Activated CD4-positive, alpha-beta T cell treated with anti-CD3 and anti-CD28 coated beads, Interleukin-2, amount 10 ng/mL, durations not matched to agents 24 days and 14 days (primary cell): ENCODE measurements at regions not wholly inside any gene's neighbourhood (a gene's known extent, or its start where the extent isn't known, plus 50 kb on each side); places are given as distances from the start of the nearest gene placed in this dataset.
"Not testable (repeated sequence)": the region's sequence is repeated elsewhere in the genome, so short reads cannot be mapped to it uniquely, and the experiment has no call there.

Experiments
- DNase-seq: peaks from one replicate; pipeline ENCODE4 v3.0.0; 2022
- H3K27ac Mint-ChIP-seq: one replicate; pipeline ENCODE4 v1.8.0; 2022; ENCODE audit warnings: mild to moderate bottlenecking, mixed read lengths
- H3K27me3 Mint-ChIP-seq: one replicate; pipeline ENCODE4 v1.8.0; 2022; ENCODE audit warnings: mixed read lengths
- H3K36me3 Mint-ChIP-seq: one replicate; pipeline ENCODE4 v1.8.0; 2022; ENCODE audit warnings: low read depth, mild to moderate bottlenecking, mixed read lengths
- H3K4me1 Mint-ChIP-seq: one replicate; pipeline ENCODE4 v1.8.0; 2021; ENCODE audit warnings: mixed read lengths
- H3K4me3 Mint-ChIP-seq: one replicate; pipeline ENCODE4 v1.8.0; 2022; ENCODE audit warnings: mild to moderate bottlenecking, moderate library complexity, mixed read lengths
- H3K9me3 Mint-ChIP-seq: one replicate; pipeline ENCODE4 v1.8.0; 2021; ENCODE audit warnings: mixed read lengths
- intact Hi-C: fragments of 100-400 bp; cut with micrococcal nuclease; formaldehyde crosslinking; loops from one replicate; pipeline ENCODE4 v1.15.1; 2023

DNA sequence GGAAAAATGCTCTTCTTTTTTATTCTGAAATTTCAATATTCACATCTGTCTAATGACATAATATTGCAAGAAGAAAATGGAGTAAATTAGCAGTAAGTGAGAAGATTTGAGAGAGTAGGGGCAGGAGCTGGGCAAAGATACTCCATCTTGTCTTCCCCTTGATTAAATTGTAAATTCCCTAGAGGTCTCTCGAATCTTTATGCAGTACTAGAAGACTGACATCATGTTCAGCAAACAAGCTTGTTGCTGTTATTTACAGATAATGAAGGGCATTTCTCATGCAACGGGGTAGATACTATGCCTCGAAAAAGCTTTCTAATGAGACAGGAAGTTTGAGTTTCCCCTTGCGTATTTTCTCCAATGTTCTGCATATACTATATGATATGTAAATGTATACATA, 306.9 kb upstream of the PTCHD4 start:
- H3K4me3 Mint-ChIP-seq: no peak overlapping the region
- H3K9me3 Mint-ChIP-seq: no peaks in the 10 kb centered on the region
- H3K4me1 Mint-ChIP-seq: no peaks in the 10 kb centered on the region
- intact Hi-C loops: no loop called here
- H3K36me3 Mint-ChIP-seq: no peaks in the 10 kb centered on the region
- no peak for DNase-seq
- H3K27me3 Mint-ChIP-seq: no peaks in the 10 kb centered on the region
- H3K27ac Mint-ChIP-seq: no peak overlapping the region

DNA sequence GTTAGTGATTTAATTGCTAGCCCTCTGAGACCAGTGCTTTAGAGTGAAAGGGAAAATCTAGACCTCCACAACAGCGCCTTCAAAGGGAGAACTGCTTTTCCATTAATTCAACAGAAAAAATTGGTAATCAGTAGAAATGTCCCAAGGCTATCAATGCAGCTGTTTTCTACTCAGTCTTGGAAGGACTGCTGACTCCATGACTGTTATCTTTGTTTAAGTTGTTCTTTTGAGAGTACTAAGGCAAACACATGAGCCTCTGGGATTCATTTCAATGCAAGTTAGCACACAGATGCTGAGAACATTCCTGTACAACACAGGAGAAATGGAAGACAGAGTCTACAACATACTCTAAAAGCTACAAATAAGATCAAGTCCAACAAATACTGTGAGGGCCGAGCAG, 301.7 kb upstream of the PTCHD4 start:
- Mint-ChIP-seq H3K9me3 (peaks cover 3% of the 10 kb centered on the region), H3K4me3 (no peak overlapping the region)

DNA sequence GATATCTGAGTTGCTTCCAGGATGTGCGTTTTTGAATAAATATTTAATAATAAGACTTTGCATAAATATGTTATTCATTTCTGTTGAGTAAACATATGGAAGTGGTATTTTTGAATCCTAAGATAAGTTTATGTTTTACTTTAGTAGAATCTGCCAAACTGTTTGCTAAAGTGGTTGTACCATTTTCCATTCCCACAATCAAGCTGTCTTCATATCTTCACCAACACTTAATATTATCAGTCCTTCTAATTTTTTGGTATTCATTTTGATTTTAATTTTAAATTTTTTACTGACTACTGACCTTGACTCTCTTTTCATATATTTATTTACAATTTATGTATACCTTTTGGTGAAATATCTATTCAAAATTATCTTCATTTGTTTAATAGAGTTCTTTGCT, 293.9 kb upstream of the PTCHD4 start:
- no peaks in the 10 kb centered on the region for H3K36me3 Mint-ChIP-seq
- no peak overlapping the region for H3K27ac Mint-ChIP-seq
- no peaks in the 10 kb centered on the region for H3K27me3 Mint-ChIP-seq
- intact Hi-C loops: no loop called here
- H3K9me3 Mint-ChIP-seq: no peaks in the 10 kb centered on the region
- DNase-seq: no peak
- no peaks in the 10 kb centered on the region for H3K4me1 Mint-ChIP-seq
- no peak overlapping the region for H3K4me3 Mint-ChIP-seq

More for the DNA sequence above, 301.7 kb upstream of the PTCHD4 start:
- intact Hi-C loops: no loop called here
- H3K27ac Mint-ChIP-seq: no peak overlapping the region
- H3K4me1 Mint-ChIP-seq: no peaks in the 10 kb centered on the region
- H3K27me3 Mint-ChIP-seq: no peaks in the 10 kb centered on the region
- H3K36me3 Mint-ChIP-seq: no peaks in the 10 kb centered on the region
- DNase-seq: no peak

DNA sequence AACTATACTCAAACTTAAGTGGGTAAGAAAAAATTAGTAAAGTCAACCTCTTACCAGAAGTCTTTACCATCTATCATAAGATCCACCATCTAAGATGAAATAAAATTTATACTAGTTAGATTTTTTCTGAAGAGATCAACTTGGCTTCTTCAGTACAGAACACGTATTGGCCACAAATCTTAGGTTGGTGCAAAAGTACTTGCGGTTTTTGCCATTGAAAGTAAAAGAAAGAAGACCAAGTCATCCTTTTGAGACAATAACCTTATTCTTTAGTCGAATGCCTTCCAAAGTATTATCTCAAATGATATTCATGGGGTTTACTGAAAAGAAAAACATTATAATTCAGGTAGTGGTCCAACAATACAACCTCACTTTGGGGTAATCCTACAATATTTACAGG, 292.6 kb upstream of the PTCHD4 start:
- Mint-ChIP-seq H3K4me3 (no peak overlapping the region), H3K36me3 (no peaks in the 10 kb centered on the region), H3K27ac (no peak overlapping the region), H3K27me3 (no peaks in the 10 kb centered on the region), H3K9me3 (no peaks in the 10 kb centered on the region), H3K4me1 (no peaks in the 10 kb centered on the region)
- no peak for DNase-seq
- intact Hi-C loops: no loop called here

DNA sequence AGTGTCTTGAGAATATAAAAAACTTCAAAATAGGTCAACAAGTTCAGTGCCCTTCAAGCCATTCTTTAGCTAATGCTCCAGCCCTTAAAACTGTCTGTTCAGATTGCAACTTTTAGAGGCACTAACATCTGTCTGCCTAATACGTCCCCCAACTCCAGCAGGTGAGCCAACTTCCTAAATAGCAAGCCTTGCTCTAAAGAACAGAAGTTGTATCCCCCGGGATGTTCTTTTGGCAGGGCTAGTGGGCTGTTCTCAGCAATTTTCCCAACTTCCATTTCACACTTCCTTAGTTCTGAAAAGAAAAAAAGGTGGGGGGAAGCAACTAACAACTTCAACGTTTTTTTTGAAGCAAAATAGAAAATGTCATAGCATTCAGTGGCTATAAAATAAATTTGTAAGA, 290.0 kb upstream of the PTCHD4 start:
- Mint-ChIP-seq H3K4me1 (no peaks in the 10 kb centered on the region), H3K27me3 (no peaks in the 10 kb centered on the region), H3K4me3 (no peak overlapping the region), H3K9me3 (no peaks in the 10 kb centered on the region), H3K36me3 (no peaks in the 10 kb centered on the region), H3K27ac (no peak overlapping the region)
- intact Hi-C loops: no loop called here
- no peak for DNase-seq

DNA sequence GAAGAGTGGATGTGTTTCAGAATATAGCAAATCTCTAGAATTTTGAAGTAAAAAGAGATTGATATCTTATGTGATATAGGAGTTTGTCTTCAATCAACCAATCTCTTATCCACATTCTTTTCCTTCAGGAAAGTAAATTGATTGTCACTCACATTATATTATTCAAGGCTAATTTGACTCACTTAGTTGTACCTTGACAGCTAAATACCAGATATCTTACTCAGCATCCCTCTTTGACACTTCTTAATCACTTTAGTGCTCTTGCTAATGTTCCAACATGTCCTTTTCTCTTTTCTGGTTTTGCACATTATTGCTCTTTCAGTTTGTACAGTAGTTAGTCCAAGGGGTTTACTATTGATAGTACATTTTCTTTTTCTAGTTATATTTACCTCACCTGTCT, 286.9 kb upstream of the PTCHD4 start:
- H3K4me3 Mint-ChIP-seq: no peak overlapping the region
- no peaks in the 10 kb centered on the region for H3K36me3 Mint-ChIP-seq
- H3K27ac Mint-ChIP-seq: no peak overlapping the region
- intact Hi-C loops: no loop called here
- no peaks in the 10 kb centered on the region for H3K27me3 Mint-ChIP-seq
- no peaks in the 10 kb centered on the region for H3K9me3 Mint-ChIP-seq
- DNase-seq: no peak
- no peaks in the 10 kb centered on the region for H3K4me1 Mint-ChIP-seq

DNA sequence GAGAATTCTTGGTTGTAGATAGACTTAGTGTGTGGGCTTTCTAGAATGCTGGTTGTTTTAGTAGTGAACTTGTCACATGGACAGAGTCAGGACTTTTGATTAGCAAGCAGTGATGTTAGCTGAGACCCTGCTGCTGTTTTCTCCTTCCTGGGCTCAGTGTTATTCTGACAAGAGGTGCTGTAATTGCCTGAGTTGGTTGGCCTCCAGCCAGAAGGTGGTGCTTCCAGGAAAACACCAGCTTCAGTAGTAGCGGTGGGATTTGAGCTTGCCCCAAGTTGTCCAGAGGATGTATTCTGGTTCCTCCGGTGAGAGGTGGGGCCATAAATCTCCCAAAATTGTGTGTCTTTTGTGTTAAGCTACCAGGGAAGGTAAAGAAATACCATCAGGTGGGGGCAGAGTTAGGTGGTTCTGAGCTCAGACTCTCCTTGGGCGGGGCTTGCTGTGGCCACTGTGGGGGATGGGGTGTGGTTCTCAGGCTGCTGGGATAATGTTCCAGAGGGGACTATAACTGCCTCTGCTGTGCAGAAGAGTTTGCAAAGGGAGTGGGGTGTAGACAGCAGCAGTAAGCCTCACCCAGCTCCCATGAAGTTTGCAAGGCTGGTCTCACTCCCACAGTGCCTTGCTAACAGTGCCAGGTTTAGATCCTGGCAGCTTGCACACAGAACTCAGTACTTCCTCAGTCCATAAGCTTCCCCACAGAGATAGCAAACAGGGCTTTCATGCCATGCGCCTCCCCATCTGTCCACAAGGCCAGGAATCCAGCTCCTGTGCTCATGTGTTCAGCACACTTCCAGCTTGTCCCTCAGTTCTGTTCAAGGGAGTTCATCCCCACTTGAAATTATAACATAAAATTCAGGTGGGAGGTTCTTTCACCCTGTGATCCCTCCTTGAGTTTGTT, 278.4 kb upstream of the PTCHD4 start:
- H3K27me3 Mint-ChIP-seq: no peaks in the 10 kb centered on the region
- H3K36me3 Mint-ChIP-seq: no peaks in the 10 kb centered on the region
- no peak for DNase-seq
- intact Hi-C loops: no loop called here
- H3K27ac Mint-ChIP-seq: no peak overlapping the region
- H3K4me1 Mint-ChIP-seq: no peaks in the 10 kb centered on the region
- no peak overlapping the region for H3K4me3 Mint-ChIP-seq
- H3K9me3 Mint-ChIP-seq: no peaks in the 10 kb centered on the region

DNA sequence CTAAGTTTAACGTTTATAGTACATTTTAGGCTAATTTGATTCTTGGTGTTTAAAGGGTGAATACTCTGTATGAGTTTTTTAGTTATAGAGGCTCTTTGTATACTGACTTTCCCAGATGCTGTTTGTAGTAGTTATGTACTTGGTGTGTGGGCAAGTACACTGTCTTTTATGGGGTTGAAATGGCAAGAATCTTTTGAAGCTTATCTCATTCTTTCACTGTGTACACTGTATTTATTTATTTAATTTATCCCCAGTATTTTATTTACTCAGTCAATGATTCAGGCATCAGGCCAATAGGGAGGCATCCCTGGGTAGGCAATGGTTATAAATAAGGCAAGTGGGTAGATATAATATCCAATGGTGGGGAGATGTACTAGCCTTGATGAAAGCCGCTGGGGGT, 277.0 kb upstream of the PTCHD4 start:
- no peaks in the 10 kb centered on the region for H3K27me3 Mint-ChIP-seq
- no peak for DNase-seq
- intact Hi-C loops: no loop called here
- H3K36me3 Mint-ChIP-seq: no peaks in the 10 kb centered on the region
- no peak overlapping the region for H3K27ac Mint-ChIP-seq
- H3K9me3 Mint-ChIP-seq: no peaks in the 10 kb centered on the region
- no peaks in the 10 kb centered on the region for H3K4me1 Mint-ChIP-seq
- no peak overlapping the region for H3K4me3 Mint-ChIP-seq

DNA sequence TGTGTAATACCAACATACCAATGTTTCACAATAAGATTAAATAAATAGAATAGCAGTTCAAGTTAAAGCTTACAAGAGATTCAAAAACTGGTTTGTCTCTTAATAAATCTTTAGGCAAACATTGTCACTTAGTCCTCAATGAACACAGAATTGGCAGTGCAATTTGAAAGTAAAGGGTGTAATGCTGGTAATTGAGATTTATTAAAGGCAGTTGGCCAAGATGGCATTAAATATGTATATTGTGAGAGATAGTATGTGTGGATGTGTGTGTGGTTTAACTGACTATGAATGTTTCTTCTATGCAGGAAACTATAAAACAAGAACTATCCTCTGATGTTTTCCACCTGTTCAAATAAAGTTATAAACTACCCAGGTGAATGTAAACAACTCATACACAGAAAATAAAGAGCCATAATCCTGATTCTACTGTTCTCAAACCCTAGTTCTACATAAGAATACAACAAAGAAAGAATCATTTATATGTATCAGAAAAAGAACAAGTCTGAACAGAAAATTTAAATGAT, 267.9 kb upstream of the PTCHD4 start:
- H3K27ac Mint-ChIP-seq: no peak overlapping the region
- no peaks in the 10 kb centered on the region for H3K36me3 Mint-ChIP-seq
- DNase-seq: no peak
- no peaks in the 10 kb centered on the region for H3K4me1 Mint-ChIP-seq
- no peaks in the 10 kb centered on the region for H3K27me3 Mint-ChIP-seq
- intact Hi-C loops: no loop called here
- peaks cover 5% of the 10 kb centered on the region for H3K9me3 Mint-ChIP-seq
- no peak overlapping the region for H3K4me3 Mint-ChIP-seq

DNA sequence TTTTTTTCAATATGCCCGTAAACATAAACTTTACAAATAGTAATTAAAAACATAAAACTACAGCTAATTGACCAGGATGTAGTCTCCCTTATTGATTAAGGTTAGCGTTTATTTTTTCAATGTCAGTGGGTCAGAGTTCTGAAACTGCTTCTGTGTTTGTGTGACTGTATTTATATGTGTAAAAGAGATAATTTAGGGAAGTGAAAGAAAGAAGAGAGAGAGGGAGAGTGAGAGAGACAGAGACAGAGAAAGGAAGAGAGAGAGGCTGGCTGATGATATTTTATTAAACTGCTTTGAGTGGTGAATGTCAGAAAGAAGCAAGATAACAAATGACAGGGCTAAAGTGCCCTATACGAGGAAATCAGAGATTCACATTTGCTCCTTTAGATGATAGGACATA, 266.1 kb upstream of the PTCHD4 start:
- no peak for DNase-seq
- Mint-ChIP-seq H3K27ac (no peak overlapping the region), H3K4me3 (no peak overlapping the region), H3K36me3 (no peaks in the 10 kb centered on the region), H3K27me3 (no peaks in the 10 kb centered on the region), H3K9me3 (peaks cover 8% of the 10 kb centered on the region), H3K4me1 (no peaks in the 10 kb centered on the region)
- intact Hi-C loops: no loop called here

DNA sequence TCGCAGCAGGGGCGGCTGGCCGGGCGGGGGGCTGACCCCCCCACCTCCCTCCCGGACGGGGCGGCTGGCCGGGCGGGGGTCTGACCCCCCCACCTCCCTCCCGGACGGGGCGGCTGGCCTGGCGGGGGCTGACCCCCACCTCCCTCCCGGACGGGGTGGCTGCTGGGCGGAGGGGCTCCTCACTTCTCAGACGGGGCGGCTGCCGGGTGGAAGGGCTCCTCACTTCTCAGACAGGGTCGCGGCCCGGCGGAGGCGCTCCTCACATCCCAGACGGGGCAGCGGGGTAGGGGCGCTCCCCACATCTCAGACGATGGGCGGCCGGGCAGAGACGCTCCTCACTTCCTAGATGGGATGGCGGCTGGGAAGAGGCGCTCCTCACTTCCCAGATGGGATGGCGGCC, 260.2 kb upstream of the PTCHD4 start:
- intact Hi-C loops, H3K4me1 Mint-ChIP-seq, H3K27me3 Mint-ChIP-seq, H3K27ac Mint-ChIP-seq, H3K4me3 Mint-ChIP-seq, H3K9me3 Mint-ChIP-seq, DNase-seq, H3K36me3 Mint-ChIP-seq: not testable (repeated sequence)

DNA sequence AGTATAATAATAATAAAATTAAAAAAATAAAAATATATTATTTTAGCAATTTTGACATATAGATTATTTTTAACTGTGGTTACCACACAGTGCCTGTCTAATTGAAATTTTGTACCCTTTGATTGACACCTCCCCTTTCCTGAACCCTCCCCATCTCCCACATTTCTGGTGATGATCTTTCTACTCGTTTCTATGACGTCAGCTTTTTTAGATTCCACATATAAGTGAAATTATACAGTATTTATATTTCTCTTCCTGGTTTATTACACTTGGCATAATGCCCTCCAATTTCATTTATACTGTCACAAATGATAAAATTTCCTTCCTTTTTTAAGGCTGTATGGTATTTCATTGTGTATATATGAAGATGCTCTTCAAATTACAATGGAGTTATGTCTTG, 258.1 kb upstream of the PTCHD4 start:
- Mint-ChIP-seq H3K4me3 (no peak overlapping the region), H3K9me3 (peaks cover 7% of the 10 kb centered on the region), H3K27ac (no peak overlapping the region), H3K36me3 (no peaks in the 10 kb centered on the region), H3K27me3 (no peaks in the 10 kb centered on the region), H3K4me1 (no peaks in the 10 kb centered on the region)
- intact Hi-C loops: no loop called here
- no peak for DNase-seq

DNA sequence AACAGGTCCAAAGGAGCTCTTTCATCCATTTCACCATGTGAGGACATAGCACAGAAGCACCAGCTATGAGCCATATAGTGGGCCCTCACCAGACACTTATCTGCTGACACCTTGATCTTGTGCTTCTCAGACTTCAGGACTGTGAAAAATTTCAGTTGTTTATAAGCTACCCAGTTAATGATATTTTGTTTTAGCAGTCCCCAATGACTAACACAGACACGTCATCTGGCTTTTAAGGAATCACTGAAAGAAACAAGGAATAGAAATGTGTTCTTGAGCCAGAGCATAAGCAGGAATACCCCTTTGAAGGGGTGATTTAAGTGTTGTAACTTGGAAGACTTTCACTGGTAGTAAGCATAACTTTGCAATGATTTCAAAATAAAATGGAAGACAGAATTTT, 214.7 kb upstream of the PTCHD4 start:
- intact Hi-C loops: no loop called here
- H3K4me3 Mint-ChIP-seq: no peak overlapping the region

DNA sequence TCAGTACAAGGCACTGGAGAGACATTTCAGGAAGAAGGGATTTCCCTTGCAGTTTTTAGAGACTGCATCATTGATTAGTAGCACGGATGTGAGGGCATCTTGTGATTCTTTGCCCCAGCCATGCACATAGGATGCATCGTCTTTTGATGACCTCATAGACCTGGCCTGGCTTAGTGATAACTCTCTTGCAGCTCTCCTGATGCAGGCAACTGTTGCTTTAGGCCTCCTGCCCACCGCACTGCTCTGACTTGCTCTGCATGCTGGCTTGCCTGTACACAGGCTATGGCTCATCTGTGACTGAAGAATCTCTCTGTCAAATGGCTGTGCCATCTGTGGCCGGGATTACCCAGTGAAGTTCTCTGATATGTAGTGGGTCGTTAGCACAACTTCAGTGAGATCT, 207.7 kb upstream of the PTCHD4 start:
- Mint-ChIP-seq H3K9me3 (no peaks in the 10 kb centered on the region), H3K4me1 (no peaks in the 10 kb centered on the region), H3K36me3 (no peaks in the 10 kb centered on the region), H3K27me3 (no peaks in the 10 kb centered on the region), H3K27ac (no peak overlapping the region), H3K4me3 (no peak overlapping the region)
- DNase-seq: no peak
- intact Hi-C loops: no loop called here

More for the DNA sequence above, 214.7 kb upstream of the PTCHD4 start:
- Mint-ChIP-seq H3K9me3 (no peaks in the 10 kb centered on the region), H3K27me3 (no peaks in the 10 kb centered on the region), H3K36me3 (no peaks in the 10 kb centered on the region), H3K27ac (no peak overlapping the region), H3K4me1 (no peaks in the 10 kb centered on the region)
- DNase-seq: no peak

DNA sequence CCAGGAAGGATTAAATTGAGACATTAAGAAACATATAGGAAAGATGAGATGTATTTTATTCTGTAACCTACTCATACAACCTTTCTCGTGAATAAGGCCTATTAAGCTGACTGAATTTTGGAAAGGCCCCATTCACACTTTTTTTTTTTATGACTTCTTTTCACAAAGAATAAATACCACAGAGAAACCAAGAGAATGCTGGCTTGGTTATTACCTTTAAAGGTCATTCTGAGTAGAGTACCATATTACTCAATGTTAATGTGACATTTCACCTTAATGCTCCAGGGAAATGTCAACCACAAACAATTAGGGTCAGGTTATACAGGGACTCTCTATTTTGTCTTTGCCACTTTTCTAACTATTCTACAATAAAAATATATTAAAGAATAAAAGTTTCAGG, 204.9 kb upstream of the PTCHD4 start:
- intact Hi-C loops: no loop called here
- Mint-ChIP-seq H3K27ac (no peak overlapping the region), H3K27me3 (no peaks in the 10 kb centered on the region), H3K4me1 (no peaks in the 10 kb centered on the region), H3K9me3 (peaks cover 4% of the 10 kb centered on the region), H3K36me3 (no peaks in the 10 kb centered on the region), H3K4me3 (no peak overlapping the region)
- DNase-seq: no peak
